ENCODE measurements at regions not wholly inside any gene's neighbourhood (a gene's known extent, or its start where the extent isn't known, plus 50 kb on each side); places are given as distances from the start of the nearest gene placed in this dataset.

DNA sequence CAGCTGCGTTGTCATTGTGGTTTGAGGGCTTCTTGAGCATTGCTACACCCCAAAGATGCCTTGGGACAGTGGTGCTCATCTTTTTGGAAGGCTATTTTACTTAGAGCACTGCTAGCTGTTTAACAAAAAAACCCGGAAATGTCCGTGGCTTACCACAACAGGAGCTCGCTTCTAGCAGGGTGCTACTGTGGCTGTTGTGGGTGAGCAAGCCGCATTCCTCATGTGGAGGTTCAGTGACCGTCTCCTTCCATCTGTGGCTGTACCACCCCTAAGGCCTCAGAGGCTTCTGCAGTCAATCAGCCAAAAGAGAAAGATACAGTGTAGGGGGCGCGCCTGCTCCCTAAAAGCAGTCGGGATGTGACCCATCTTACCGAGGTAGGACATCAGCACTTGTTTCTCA is 1004.2 kb downstream of the UQCRFS1 start:
- Histone ChIP-seq H3K36me3 (ENCODE audit: insufficient read depth, low read length) (no peaks in the 10 kb centered on the region), H3K9me3 (ENCODE audit: low read depth, low read length) (no peaks in the 10 kb centered on the region)

DNA sequence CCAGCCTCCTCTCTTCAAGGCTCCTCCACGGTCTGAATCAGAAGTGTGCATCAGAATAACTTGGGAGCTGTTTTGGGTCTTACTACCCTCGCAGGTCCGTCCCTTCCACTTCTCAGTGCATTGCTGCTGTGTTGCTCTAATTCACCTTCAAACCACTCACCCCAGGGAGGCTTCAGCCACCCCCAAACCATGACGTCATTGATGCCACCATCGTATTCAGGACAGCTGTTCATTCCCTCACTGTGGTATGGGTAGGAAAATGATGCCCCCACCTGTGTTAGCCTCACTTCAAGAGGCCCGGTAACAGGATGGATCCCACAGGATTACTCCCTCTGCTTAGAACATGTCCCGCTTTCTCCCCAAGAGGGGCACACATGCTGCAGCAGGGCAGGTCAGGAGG is 1005.7 kb downstream of the UQCRFS1 start:
- TF ChIP-seq, protein P1, sequence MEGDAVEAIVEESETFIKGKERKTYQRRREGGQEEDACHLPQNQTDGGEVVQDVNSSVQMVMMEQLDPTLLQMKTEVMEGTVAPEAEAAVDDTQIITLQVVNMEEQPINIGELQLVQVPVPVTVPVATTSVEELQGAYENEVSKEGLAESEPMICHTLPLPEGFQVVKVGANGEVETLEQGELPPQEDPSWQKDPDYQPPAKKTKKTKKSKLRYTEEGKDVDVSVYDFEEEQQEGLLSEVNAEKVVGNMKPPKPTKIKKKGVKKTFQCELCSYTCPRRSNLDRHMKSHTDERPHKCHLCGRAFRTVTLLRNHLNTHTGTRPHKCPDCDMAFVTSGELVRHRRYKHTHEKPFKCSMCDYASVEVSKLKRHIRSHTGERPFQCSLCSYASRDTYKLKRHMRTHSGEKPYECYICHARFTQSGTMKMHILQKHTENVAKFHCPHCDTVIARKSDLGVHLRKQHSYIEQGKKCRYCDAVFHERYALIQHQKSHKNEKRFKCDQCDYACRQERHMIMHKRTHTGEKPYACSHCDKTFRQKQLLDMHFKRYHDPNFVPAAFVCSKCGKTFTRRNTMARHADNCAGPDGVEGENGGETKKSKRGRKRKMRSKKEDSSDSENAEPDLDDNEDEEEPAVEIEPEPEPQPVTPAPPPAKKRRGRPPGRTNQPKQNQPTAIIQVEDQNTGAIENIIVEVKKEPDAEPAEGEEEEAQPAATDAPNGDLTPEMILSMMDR (IDR thresholded peaks at IDR 0.05; ENCODE audit: extremely low read depth, low read depth, low read length), result no peak
- no peak overlapping the region for H3K4me2 ChIP-seq (ENCODE audit: insufficient read depth, low read length)
- H3K79me2 ChIP-seq (ENCODE audit: insufficient read depth, low read length), result no peaks in the 10 kb centered on the region
- DNase-seq (ENCODE audit: insufficient read length, low spot score, missing footprints), result no peak
- H4K20me1 ChIP-seq (ENCODE audit: insufficient read depth, low read length), result no peaks in the 10 kb centered on the region
- H3K27me3 ChIP-seq (ENCODE audit: insufficient read depth, low read length), result no peaks in the 10 kb centered on the region
- no peaks in the 10 kb centered on the region for H3K4me1 ChIP-seq (ENCODE audit: insufficient read depth, low read length)
- no peak overlapping the region for H3K27ac ChIP-seq (ENCODE audit: low read depth, low read length)
- no peaks in the 10 kb centered on the region for H3K9me3 ChIP-seq (ENCODE audit: low read depth, low read length)
- H2AFZ ChIP-seq (ENCODE audit: low read length), result no peak overlapping the region
- H3K4me3 ChIP-seq (ENCODE audit: insufficient read depth, low read length), result no peak overlapping the region
- H3K36me3 ChIP-seq (ENCODE audit: insufficient read depth, low read length), result no peaks in the 10 kb centered on the region

More for the DNA sequence above, 1004.2 kb downstream of the UQCRFS1 start:
- no peak overlapping the region for H3K27ac ChIP-seq (ENCODE audit: low read depth, low read length)
- no peaks in the 10 kb centered on the region for H3K79me2 ChIP-seq (ENCODE audit: insufficient read depth, low read length)
- H2AFZ ChIP-seq (ENCODE audit: low read length), result no peak overlapping the region
- DNase-seq (ENCODE audit: insufficient read length, low spot score, missing footprints), result no peak
- no peaks in the 10 kb centered on the region for H4K20me1 ChIP-seq (ENCODE audit: insufficient read depth, low read length)
- TF ChIP-seq, protein P1 (IDR thresholded peaks at IDR 0.05; ENCODE audit: extremely low read depth, low read depth, low read length), result no peak
- no peak overlapping the region for H3K4me3 ChIP-seq (ENCODE audit: insufficient read depth, low read length)
- H3K27me3 ChIP-seq (ENCODE audit: insufficient read depth, low read length), result no peaks in the 10 kb centered on the region
- no peaks in the 10 kb centered on the region for H3K4me1 ChIP-seq (ENCODE audit: insufficient read depth, low read length)
- H3K4me2 ChIP-seq (ENCODE audit: insufficient read depth, low read length), result no peak overlapping the region

DNA sequence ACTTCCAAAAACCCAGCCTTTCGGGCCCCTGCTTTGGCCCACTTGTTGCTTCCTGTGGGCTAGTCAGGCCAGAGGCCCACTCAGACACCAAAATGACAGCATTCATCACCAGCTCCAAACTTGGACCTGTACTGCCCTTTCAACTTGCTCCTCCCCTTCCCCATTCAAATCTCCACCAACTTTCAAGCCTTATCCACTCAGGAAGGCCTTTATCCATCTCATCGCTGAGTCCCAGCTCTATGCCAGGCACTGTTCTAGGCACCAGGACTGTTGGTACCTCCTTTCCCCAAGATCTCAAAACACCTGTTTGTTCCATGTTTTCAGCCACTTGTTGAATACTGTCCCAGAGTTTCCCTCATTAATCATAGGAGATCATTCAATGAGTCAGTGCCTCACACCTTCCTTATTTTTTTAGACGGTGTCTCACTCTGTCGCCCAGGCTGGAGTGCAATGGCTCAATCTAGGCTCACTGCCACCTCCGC is 1011.4 kb downstream of the UQCRFS1 start:
- Histone ChIP-seq H3K27me3 (ENCODE audit: insufficient read depth, low read length) (no peaks in the 10 kb centered on the region), H3K79me2 (ENCODE audit: insufficient read depth, low read length) (no peaks in the 10 kb centered on the region), H3K4me3 (ENCODE audit: insufficient read depth, low read length) (no peak overlapping the region), H3K9me3 (ENCODE audit: low read depth, low read length) (no peaks in the 10 kb centered on the region), H3K27ac (ENCODE audit: low read depth, low read length) (no peak overlapping the region), H4K20me1 (ENCODE audit: insufficient read depth, low read length) (no peaks in the 10 kb centered on the region), H3K4me1 (ENCODE audit: insufficient read depth, low read length) (no peaks in the 10 kb centered on the region), H3K4me2 (ENCODE audit: insufficient read depth, low read length) (no peak overlapping the region), H3K36me3 (ENCODE audit: insufficient read depth, low read length) (no peaks in the 10 kb centered on the region), H2AFZ (ENCODE audit: low read length) (no peak overlapping the region)
- TF ChIP-seq, protein P1 (IDR thresholded peaks at IDR 0.05; ENCODE audit: extremely low read depth, low read depth, low read length), result no peak
- DNase-seq (ENCODE audit: insufficient read length, low spot score, missing footprints), result no peak

DNA sequence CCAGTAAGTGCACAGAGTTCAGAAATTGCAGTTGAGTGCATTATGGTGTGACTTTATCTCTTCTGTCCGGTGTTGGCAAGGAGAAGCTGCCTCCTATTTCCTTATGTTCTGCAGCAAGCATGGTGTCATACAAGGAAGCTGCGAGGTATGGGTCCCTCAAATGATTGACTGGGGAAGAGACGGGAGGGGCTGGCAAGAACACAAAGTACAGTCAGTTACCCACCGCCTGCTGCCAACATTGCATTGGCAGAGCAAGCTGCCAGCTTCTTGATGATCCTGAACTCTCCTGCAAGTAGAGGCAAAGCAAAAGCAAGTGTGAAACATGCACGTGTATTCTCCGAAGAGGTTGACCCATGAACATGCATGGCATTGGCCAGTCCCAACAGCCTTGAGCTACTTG is 1013.6 kb downstream of the UQCRFS1 start:
- no peaks in the 10 kb centered on the region for H4K20me1 ChIP-seq (ENCODE audit: insufficient read depth, low read length)
- H3K9me3 ChIP-seq (ENCODE audit: low read depth, low read length), result no peaks in the 10 kb centered on the region
- H3K27me3 ChIP-seq (ENCODE audit: insufficient read depth, low read length), result no peaks in the 10 kb centered on the region
- no peaks in the 10 kb centered on the region for H3K79me2 ChIP-seq (ENCODE audit: insufficient read depth, low read length)
- no peak overlapping the region for H2AFZ ChIP-seq (ENCODE audit: low read length)
- H3K36me3 ChIP-seq (ENCODE audit: insufficient read depth, low read length), result no peaks in the 10 kb centered on the region
- DNase-seq (ENCODE audit: insufficient read length, low spot score, missing footprints), result no peak
- no peak overlapping the region for H3K4me3 ChIP-seq (ENCODE audit: insufficient read depth, low read length)
- TF ChIP-seq, protein P1 (IDR thresholded peaks at IDR 0.05; ENCODE audit: extremely low read depth, low read depth, low read length), result no peak
- no peaks in the 10 kb centered on the region for H3K4me1 ChIP-seq (ENCODE audit: insufficient read depth, low read length)
- H3K27ac ChIP-seq (ENCODE audit: low read depth, low read length), result no peak overlapping the region
- H3K4me2 ChIP-seq (ENCODE audit: insufficient read depth, low read length), result no peak overlapping the region

All from osteoblast (primary cell).